ENCODE measurements at regions not wholly inside any gene's neighbourhood (a gene's known extent, or its start where the extent isn't known, plus 50 kb on each side); places are given as distances from the start of the nearest gene placed in this dataset.
"Not testable (repeated sequence)": the region's sequence is repeated elsewhere in the genome, so short reads cannot be mapped to it uniquely, and the experiment has no call there.

DNA sequence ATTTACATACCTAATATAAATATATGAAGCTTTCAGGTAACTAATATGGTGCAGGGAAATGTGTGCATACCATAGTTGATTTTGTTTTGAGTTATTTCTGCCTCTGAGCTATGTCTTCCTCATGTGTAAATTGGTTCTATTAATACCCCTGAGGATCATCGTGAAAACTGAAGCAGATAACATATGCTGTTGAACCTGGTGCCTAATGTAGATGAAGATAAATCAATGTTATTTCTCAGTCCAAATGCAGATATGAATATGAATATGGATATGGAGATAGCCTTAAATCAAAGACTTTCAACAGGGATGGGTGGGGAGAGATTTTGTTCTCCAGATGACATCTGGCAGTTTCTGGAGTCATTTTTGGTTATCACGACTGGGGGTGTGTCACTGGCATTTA is 122.3 kb upstream of the ANKRD30A start:
- no peak overlapping the region for H3K4me2 ChIP-seq (ENCODE audit: insufficient read depth, low read length)
- H3K4me3 ChIP-seq (replicated peaks in 1 of 3; ENCODE audit: insufficient read depth in 1 of 3, low read depth in 1 of 3, low read length in 3 of 3), result no peak overlapping the region
- no peaks in the 10 kb centered on the region for H3K79me2 ChIP-seq (ENCODE audit: control insufficient read depth, insufficient read depth, low read length)
- FAIRE-seq (no peak), DNase-seq (ENCODE audit: low read depth, low spot score) (no peak)
- no peak overlapping the region for H3K9ac ChIP-seq (replicated peaks; ENCODE audit: extremely low read depth, insufficient read depth, low read length)
- H3K9me1 ChIP-seq (replicated peaks; ENCODE audit: control insufficient read depth, extremely low read depth, insufficient read depth, low read length), result no peaks in the 10 kb centered on the region
- no peaks in the 10 kb centered on the region for H3K27me3 ChIP-seq (ENCODE audit: control insufficient read depth in 2 of 2, insufficient read depth in 2 of 2, low read length in 2 of 2)
- H3K9me3 ChIP-seq (replicated peaks; ENCODE audit: control insufficient read depth, insufficient read depth, low read length), result no peaks in the 10 kb centered on the region
- dilution Hi-C loops (cut with MboI; ENCODE audit: extremely low pct_ligation_motif_present, low sequenced_read_pairs), result no loop called here
- ChIA-PET POLR2A (no interaction called here), CTCF (no interaction called here)
- BruUV-seq (replicated peaks), result no TSS peak
- H3K27ac ChIP-seq (ENCODE audit: insufficient read depth, low read depth, low read length), result no peak overlapping the region
- intact Hi-C loops (cut with micrococcal nuclease), result no loop called here
- H4K20me1 ChIP-seq (replicated peaks; ENCODE audit: control insufficient read depth, extremely low read depth, insufficient read depth, low read length), result no peaks in the 10 kb centered on the region
- H3K36me3 ChIP-seq (ENCODE audit: control insufficient read depth in 2 of 2, extremely low read depth in 1 of 2, insufficient read depth in 2 of 2, low read length in 2 of 2), result no peaks in the 10 kb centered on the region
- no peak overlapping the region for H2AFZ ChIP-seq (ENCODE audit: low read depth, low read length)
- H3K4me1 ChIP-seq (ENCODE audit: control insufficient read depth, extremely low read depth, insufficient read depth, low read length), result no peaks in the 10 kb centered on the region
- TF ChIP-seq POLR2AphosphoS5 (IDR thresholded peaks at IDR 0.05; ENCODE audit: insufficient read depth, low read depth, low read length) (no peak), FOS (IDR thresholded peaks at IDR 0.05; ENCODE audit: borderline replicate concordance, insufficient read depth, low read length) (no peak), MYC (IDR thresholded peaks at IDR 0.05; ENCODE audit: low read depth, low read length) (no peak), JUN (IDR thresholded peaks at IDR 0.05; ENCODE audit: borderline replicate concordance, insufficient read depth, insufficient read length, low read depth) (no peak), GATA2 (IDR thresholded peaks at IDR 0.05; ENCODE audit: insufficient read depth, insufficient read length, low read depth, low read length) (no peak)
- TF ChIP-seq, protein P1, sequence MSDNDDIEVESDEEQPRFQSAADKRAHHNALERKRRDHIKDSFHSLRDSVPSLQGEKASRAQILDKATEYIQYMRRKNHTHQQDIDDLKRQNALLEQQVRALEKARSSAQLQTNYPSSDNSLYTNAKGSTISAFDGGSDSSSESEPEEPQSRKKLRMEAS (IDR thresholded peaks at IDR 0.05; ENCODE audit: insufficient read depth, insufficient read length), result no peak
- TF ChIP-seq, protein P2, sequence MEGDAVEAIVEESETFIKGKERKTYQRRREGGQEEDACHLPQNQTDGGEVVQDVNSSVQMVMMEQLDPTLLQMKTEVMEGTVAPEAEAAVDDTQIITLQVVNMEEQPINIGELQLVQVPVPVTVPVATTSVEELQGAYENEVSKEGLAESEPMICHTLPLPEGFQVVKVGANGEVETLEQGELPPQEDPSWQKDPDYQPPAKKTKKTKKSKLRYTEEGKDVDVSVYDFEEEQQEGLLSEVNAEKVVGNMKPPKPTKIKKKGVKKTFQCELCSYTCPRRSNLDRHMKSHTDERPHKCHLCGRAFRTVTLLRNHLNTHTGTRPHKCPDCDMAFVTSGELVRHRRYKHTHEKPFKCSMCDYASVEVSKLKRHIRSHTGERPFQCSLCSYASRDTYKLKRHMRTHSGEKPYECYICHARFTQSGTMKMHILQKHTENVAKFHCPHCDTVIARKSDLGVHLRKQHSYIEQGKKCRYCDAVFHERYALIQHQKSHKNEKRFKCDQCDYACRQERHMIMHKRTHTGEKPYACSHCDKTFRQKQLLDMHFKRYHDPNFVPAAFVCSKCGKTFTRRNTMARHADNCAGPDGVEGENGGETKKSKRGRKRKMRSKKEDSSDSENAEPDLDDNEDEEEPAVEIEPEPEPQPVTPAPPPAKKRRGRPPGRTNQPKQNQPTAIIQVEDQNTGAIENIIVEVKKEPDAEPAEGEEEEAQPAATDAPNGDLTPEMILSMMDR (IDR thresholded peaks at IDR 0.05; ENCODE audit: extremely low read depth in 1 of 2, insufficient read depth in 1 of 2, low read depth in 1 of 2, low read length in 2 of 2), result no peak

DNA sequence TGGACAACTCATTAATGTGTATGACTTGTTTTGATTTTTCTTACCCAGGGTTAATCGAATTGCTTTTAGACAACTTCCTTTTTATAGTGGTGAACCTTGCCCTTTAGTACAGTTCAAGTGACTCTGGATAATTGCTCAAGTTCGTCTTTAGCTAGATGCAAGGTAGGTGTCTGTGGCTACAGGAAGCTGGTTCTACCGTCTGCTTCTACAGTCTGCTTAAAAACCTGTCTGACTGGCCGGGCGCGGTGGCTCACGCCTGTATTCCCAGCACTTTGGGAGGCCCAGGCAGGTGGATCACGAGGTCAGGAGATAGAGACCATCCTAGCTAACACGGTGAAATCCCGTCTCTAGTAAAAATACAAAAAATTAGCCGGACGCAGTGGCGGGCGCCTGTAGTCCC is 129.6 kb upstream of the ANKRD30A start:
- H3K4me3 ChIP-seq (replicated peaks in 1 of 3; ENCODE audit: insufficient read depth in 1 of 3, low read depth in 1 of 3, low read length in 3 of 3); H3K27ac ChIP-seq (ENCODE audit: insufficient read depth, low read depth, low read length); H4K20me1 ChIP-seq (replicated peaks; ENCODE audit: control insufficient read depth, extremely low read depth, insufficient read depth, low read length); H3K9ac ChIP-seq (replicated peaks; ENCODE audit: extremely low read depth, insufficient read depth, low read length); H3K79me2 ChIP-seq (ENCODE audit: control insufficient read depth, insufficient read depth, low read length); H3K27me3 ChIP-seq (ENCODE audit: control insufficient read depth in 2 of 2, insufficient read depth in 2 of 2, low read length in 2 of 2); H3K4me2 ChIP-seq (ENCODE audit: insufficient read depth, low read length); BruUV-seq (replicated peaks); CTCF ChIA-PET; H3K36me3 ChIP-seq (ENCODE audit: control insufficient read depth in 2 of 2, extremely low read depth in 1 of 2, insufficient read depth in 2 of 2, low read length in 2 of 2); FAIRE-seq; POLR2A ChIA-PET; H3K4me1 ChIP-seq (ENCODE audit: control insufficient read depth, extremely low read depth, insufficient read depth, low read length); intact Hi-C loops (cut with micrococcal nuclease); H3K9me1 ChIP-seq (replicated peaks; ENCODE audit: control insufficient read depth, extremely low read depth, insufficient read depth, low read length); H3K9me3 ChIP-seq (replicated peaks; ENCODE audit: control insufficient read depth, insufficient read depth, low read length); H2AFZ ChIP-seq (ENCODE audit: low read depth, low read length); dilution Hi-C loops (cut with MboI; ENCODE audit: extremely low pct_ligation_motif_present, low sequenced_read_pairs); DNase-seq (ENCODE audit: low read depth, low spot score): not testable (repeated sequence)

Data from endothelial cell of umbilical vein (primary cell).